Prostate gland (tissue), 2 donors: ENCODE measurements at regions not wholly inside any gene's neighbourhood (a gene's known extent, or its start where the extent isn't known, plus 50 kb on each side); places are given as distances from the start of the nearest gene placed in this dataset.

Source experiments
- POLR2A ChIP-seq: fragments of 450-650 bp; IDR thresholded peaks from one replicate; pipeline ENCODE4 v1.6.1; 2016; ENCODE audit warnings: antibody characterized with exemption, mild to moderate bottlenecking
- TF ChIP-seq, protein P1 (sequence below), 4 experiments: fragments of 200-600 bp in 2 of 4; fragments of 450-650 bp in 2 of 4; sonication (generic) in 2 of 4; IDR thresholded peaks; 1 replicate in 3 of 4; 2 replicates in 1 of 4; pipeline ENCODE4 v1.5.1; 2016 to 2019; ENCODE audit warnings: antibody characterized with exemption in 4 of 4, mild to moderate bottlenecking in 2 of 4, moderate library complexity in 2 of 4

GRCh38 chr1:82463951-82464350 is 663.2 kb downstream of the ADGRL2 start:
- no peak for TF ChIP-seq POLR2A
- TF ChIP-seq, protein P1, sequence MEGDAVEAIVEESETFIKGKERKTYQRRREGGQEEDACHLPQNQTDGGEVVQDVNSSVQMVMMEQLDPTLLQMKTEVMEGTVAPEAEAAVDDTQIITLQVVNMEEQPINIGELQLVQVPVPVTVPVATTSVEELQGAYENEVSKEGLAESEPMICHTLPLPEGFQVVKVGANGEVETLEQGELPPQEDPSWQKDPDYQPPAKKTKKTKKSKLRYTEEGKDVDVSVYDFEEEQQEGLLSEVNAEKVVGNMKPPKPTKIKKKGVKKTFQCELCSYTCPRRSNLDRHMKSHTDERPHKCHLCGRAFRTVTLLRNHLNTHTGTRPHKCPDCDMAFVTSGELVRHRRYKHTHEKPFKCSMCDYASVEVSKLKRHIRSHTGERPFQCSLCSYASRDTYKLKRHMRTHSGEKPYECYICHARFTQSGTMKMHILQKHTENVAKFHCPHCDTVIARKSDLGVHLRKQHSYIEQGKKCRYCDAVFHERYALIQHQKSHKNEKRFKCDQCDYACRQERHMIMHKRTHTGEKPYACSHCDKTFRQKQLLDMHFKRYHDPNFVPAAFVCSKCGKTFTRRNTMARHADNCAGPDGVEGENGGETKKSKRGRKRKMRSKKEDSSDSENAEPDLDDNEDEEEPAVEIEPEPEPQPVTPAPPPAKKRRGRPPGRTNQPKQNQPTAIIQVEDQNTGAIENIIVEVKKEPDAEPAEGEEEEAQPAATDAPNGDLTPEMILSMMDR (IDR thresholded peaks at IDR 0.05), result no peak
